ENCODE measurements at regions not wholly inside any gene's neighbourhood (a gene's known extent, or its start where the extent isn't known, plus 50 kb on each side); places are given as distances from the start of the nearest gene placed in this dataset.

DNA sequence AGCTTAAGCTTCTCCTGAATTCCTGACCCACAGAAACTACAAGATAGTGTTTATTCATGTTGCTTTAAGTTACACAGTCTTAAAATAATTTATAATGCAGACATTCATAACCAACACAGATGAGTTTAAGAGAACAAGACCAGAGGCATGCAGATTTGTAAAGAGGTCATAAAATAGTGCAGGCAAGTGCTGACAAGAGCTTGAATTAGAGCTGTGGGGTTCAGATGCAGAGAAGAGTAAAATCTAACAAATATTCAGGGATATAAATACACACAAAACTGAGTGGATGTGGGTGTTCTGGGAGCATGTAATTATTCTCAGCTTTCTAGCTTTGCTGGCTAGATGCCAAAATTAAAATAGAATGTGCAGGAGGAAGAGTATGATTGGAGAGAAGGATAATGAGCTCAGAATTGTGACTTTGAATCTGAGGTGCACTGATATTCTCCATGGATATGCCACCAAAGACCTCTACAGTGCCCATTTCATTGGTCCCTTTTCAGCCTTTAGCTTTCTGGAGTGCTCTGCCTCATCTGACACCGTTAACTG is 291.9 kb upstream of the SGK1 start:
- H3K4me3 ChIP-seq: no peak overlapping the region
- DNase-seq: no peak
- no peaks in the 10 kb centered on the region for H3K36me3 ChIP-seq (replicated peaks in 1 of 2)
- intact Hi-C loops (cut with DNase I): no loop called here
- no peaks in the 10 kb centered on the region for H3K27me3 ChIP-seq
- no peaks in the 10 kb centered on the region for H3K9me3 ChIP-seq (replicated peaks in 1 of 3)
- TF ChIP-seq, protein P1, sequence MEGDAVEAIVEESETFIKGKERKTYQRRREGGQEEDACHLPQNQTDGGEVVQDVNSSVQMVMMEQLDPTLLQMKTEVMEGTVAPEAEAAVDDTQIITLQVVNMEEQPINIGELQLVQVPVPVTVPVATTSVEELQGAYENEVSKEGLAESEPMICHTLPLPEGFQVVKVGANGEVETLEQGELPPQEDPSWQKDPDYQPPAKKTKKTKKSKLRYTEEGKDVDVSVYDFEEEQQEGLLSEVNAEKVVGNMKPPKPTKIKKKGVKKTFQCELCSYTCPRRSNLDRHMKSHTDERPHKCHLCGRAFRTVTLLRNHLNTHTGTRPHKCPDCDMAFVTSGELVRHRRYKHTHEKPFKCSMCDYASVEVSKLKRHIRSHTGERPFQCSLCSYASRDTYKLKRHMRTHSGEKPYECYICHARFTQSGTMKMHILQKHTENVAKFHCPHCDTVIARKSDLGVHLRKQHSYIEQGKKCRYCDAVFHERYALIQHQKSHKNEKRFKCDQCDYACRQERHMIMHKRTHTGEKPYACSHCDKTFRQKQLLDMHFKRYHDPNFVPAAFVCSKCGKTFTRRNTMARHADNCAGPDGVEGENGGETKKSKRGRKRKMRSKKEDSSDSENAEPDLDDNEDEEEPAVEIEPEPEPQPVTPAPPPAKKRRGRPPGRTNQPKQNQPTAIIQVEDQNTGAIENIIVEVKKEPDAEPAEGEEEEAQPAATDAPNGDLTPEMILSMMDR (IDR thresholded peaks at IDR 0.05): no peak
- no peak for TF ChIP-seq POLR2A (IDR thresholded peaks at IDR 0.05)
- H3K27ac ChIP-seq: no peak overlapping the region
- WGBS, 4 donors: 85 to 98% (median 94%) methylated on average over 1 of the region's 1 CpG
- H3K4me1 ChIP-seq (replicated peaks in 1 of 2): no peaks in the 10 kb centered on the region

GRCh38 chr6:134607411-134607810 is 289.5 kb upstream of the SGK1 start:
- DNase-seq: no peak
- no peaks in the 10 kb centered on the region for H3K4me1 ChIP-seq (replicated peaks in 1 of 2)
- no peak overlapping the region for H3K4me3 ChIP-seq
- 47 to 68% (median 50%) methylated on average over 1 of the region's 1 CpG for WGBS, 4 donors
- H3K27ac ChIP-seq: no peak overlapping the region
- intact Hi-C loops (cut with DNase I): no loop called here
- no peaks in the 10 kb centered on the region for H3K36me3 ChIP-seq (replicated peaks in 1 of 2)
- no peaks in the 10 kb centered on the region for H3K27me3 ChIP-seq
- no peaks in the 10 kb centered on the region for H3K9me3 ChIP-seq (replicated peaks in 1 of 3)
- TF ChIP-seq, protein P1 (IDR thresholded peaks at IDR 0.05): no peak
- TF ChIP-seq POLR2A (IDR thresholded peaks at IDR 0.05): no peak

GRCh38 chr6:134605034-134605433 is 287.1 kb upstream of the SGK1 start:
- 91 to 95% (median 93%) methylated on average over 10 of the region's 10 CpGs for WGBS, 4 donors
- TF ChIP-seq, protein P1 (IDR thresholded peaks at IDR 0.05): no peak
- TF ChIP-seq POLR2A (IDR thresholded peaks at IDR 0.05): no peak
- intact Hi-C loops (cut with DNase I): no loop called here

DNA sequence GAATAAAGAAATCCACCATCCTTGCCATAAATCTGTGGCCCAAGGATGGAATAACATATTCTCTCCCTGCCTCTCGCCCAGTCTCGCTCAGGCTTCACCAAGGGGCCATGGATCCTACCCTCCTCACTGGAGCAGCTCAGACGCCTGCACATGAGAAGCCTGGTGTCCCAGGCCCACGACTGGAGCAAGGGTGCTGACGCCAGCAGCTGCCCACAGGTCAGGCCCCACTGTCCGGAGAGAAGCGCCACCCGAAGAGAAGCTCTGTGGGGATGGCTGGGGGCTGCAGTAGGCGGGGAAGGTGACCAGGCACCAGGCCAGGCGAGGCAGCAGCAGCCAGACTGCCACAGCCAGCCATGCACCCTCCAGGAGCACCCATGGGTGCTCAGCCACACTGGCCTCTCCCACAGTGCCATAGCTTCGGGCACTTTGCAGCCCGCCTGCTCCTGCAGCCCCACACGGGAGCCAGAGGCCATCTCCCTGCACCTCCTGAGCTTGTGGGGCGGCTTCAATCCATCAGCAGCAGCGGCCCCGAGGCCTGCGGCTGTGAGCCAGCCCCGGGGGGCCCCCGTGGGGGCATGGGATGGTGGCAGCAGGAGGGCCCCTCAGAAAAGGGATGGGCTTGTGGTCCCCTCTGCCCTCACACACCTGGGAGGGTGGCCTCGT is 286.2 kb upstream of the SGK1 start:
- intact Hi-C loops (cut with DNase I): no loop called here

More at GRCh38 chr6:134605034-134605433, 287.1 kb upstream of the SGK1 start:
- Histone ChIP-seq H3K27me3 (no peaks in the 10 kb centered on the region), H3K9me3 (replicated peaks in 1 of 3) (no peaks in the 10 kb centered on the region), H3K27ac (no peak overlapping the region), H3K4me3 (no peak overlapping the region), H3K36me3 (replicated peaks in 1 of 2) (no peaks in the 10 kb centered on the region), H3K4me1 (replicated peaks in 1 of 2) (no peaks in the 10 kb centered on the region)
- no peak for DNase-seq

More for the DNA sequence above, 286.2 kb upstream of the SGK1 start:
- no peak for DNase-seq
- H3K36me3 ChIP-seq (replicated peaks in 1 of 2): no peaks in the 10 kb centered on the region
- 85 to 90% (median 86%) methylated on average over 5 to 20 of the region's 20 CpGs for WGBS, 4 donors
- H3K9me3 ChIP-seq (replicated peaks in 1 of 3): no peaks in the 10 kb centered on the region
- no peaks in the 10 kb centered on the region for H3K27me3 ChIP-seq
- no peak overlapping the region for H3K27ac ChIP-seq
- no peak overlapping the region for H3K4me3 ChIP-seq
- TF ChIP-seq POLR2A (IDR thresholded peaks at IDR 0.05): no peak
- TF ChIP-seq, protein P1 (IDR thresholded peaks at IDR 0.05): no peak
- H3K4me1 ChIP-seq (replicated peaks in 1 of 2): no peaks in the 10 kb centered on the region

Measured in adrenal gland (tissue), 9 donors.